ENCODE measurements at regions not wholly inside any gene's neighbourhood (a gene's known extent, or its start where the extent isn't known, plus 50 kb on each side); places are given as distances from the start of the nearest gene placed in this dataset.

- no TSS peak for BruUV-seq (replicated peaks)
- Mint-ChIP-seq H3K9me3 (ENCODE audit: low read depth, unreplicated experiment) (peaks cover 17% of the 10 kb centered on the region), H3K27me3 (ENCODE audit: unreplicated experiment) (no peaks in the 10 kb centered on the region), H3K4me3 (ENCODE audit: low read depth, unreplicated experiment) (no peak overlapping the region), H3K27ac (ENCODE audit: unreplicated experiment) (no peak overlapping the region), H3K36me3 (ENCODE audit: insufficient read depth, unreplicated experiment) (no peaks in the 10 kb centered on the region), H3K4me1 (ENCODE audit: low read depth, unreplicated experiment) (peaks cover 19% of the 10 kb centered on the region)
- intact Hi-C loops (cut with micrococcal nuclease; ENCODE audit: unreplicated experiment): no loop called here
- DNase-seq: no peak
- TF ChIP-seq CTCF (IDR thresholded peaks at IDR 0.05; ENCODE audit: unreplicated experiment): no peak
- CTCF ChIA-PET: no interaction called here
Observed at GRCh38 chr5:163362840-163363371, 74.5 kb upstream of the CCNG1 start.

DNA sequence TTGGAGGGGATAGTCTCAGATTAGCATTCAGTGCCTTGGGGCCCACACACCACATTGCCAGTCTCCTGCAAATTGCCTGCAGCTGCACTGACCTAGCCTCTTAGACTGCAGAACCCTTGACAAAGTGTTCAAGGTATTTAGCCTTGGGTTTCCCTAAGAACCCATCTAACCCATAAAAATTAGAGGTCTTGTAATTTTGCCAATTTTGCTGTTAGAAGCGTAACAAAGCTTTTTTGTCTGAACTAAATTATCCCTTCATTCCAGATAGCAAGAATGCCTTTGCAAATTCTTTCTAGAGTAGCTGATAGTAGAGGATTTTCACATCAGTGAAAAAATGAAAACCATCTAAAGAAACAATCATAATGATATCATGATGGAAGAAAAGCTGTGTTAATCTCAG, 74.0 kb upstream of the CCNG1 start:
- CTCF ChIA-PET: interaction anchor here (0.6 kb wide), 1 partner anchor 38 kb away, joined by 3 read pairs; no protein-coding TSS in a partner anchor
- no peak overlapping the region for H3K27ac Mint-ChIP-seq (ENCODE audit: unreplicated experiment)

DNA sequence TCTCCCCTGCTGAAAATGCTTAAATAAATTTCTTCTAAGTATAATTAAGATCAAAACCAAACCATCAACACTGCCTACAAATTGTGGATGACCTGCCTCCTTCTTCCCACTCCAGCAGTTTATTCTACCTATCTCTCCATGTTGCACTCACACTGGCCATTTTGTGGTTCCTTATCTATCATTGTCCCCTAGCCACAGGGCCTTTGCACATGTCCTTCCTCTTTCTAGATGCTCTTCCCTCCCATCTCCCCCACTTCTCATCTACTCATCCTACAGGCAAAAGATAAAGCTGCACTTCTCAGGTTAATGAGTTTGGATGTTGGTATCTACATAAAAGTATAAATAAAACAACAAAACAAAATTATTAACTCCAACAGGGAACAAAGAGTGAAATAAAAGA, 70.6 kb upstream of the CCNG1 start:
- peaks cover 17% of the 10 kb centered on the region for H3K9me3 Mint-ChIP-seq (ENCODE audit: low read depth, unreplicated experiment)
- intact Hi-C loops (cut with micrococcal nuclease; ENCODE audit: unreplicated experiment): no loop called here
- DNase-seq: no peak
- H3K27me3 Mint-ChIP-seq (ENCODE audit: unreplicated experiment): no peaks in the 10 kb centered on the region
- H3K4me1 Mint-ChIP-seq (ENCODE audit: low read depth, unreplicated experiment): peaks cover 23% of the 10 kb centered on the region
- H3K4me3 Mint-ChIP-seq (ENCODE audit: low read depth, unreplicated experiment): no peak overlapping the region
- CTCF ChIA-PET: interaction anchor here (0.6 kb wide), 1 partner anchor 60 kb away, joined by 3 read pairs; no protein-coding TSS in a partner anchor
- BruUV-seq (replicated peaks): no TSS peak
- H3K36me3 Mint-ChIP-seq (ENCODE audit: insufficient read depth, unreplicated experiment): no peaks in the 10 kb centered on the region
- no peak for TF ChIP-seq CTCF (IDR thresholded peaks at IDR 0.05; ENCODE audit: unreplicated experiment)
- H3K27ac Mint-ChIP-seq (ENCODE audit: unreplicated experiment): no peak overlapping the region

More for the DNA sequence above, 74.0 kb upstream of the CCNG1 start:
- Mint-ChIP-seq H3K4me3 (ENCODE audit: low read depth, unreplicated experiment) (no peak overlapping the region), H3K36me3 (ENCODE audit: insufficient read depth, unreplicated experiment) (no peaks in the 10 kb centered on the region), H3K27me3 (ENCODE audit: unreplicated experiment) (no peaks in the 10 kb centered on the region), H3K4me1 (ENCODE audit: low read depth, unreplicated experiment) (peaks cover 19% of the 10 kb centered on the region), H3K9me3 (ENCODE audit: low read depth, unreplicated experiment) (peaks cover 17% of the 10 kb centered on the region)
- no TSS peak for BruUV-seq (replicated peaks)
- no peak for TF ChIP-seq CTCF (IDR thresholded peaks at IDR 0.05; ENCODE audit: unreplicated experiment)
- intact Hi-C loops (cut with micrococcal nuclease; ENCODE audit: unreplicated experiment): no loop called here
- DNase-seq: no peak

GRCh38 chr5:163369776-163370385, 67.5 kb upstream of the CCNG1 start:
- Mint-ChIP-seq H3K27me3 (ENCODE audit: unreplicated experiment) (no peaks in the 10 kb centered on the region), H3K36me3 (ENCODE audit: insufficient read depth, unreplicated experiment) (no peaks in the 10 kb centered on the region), H3K9me3 (ENCODE audit: low read depth, unreplicated experiment) (peaks cover 8% of the 10 kb centered on the region), H3K27ac (ENCODE audit: unreplicated experiment) (no peak overlapping the region), H3K4me1 (ENCODE audit: low read depth, unreplicated experiment) (peaks cover 29% of the 10 kb centered on the region), H3K4me3 (ENCODE audit: low read depth, unreplicated experiment) (no peak overlapping the region)
- CTCF ChIA-PET: no interaction called here
- no TSS peak for BruUV-seq (replicated peaks)
- intact Hi-C loops (cut with micrococcal nuclease; ENCODE audit: unreplicated experiment): no loop called here
- no peak for TF ChIP-seq CTCF (IDR thresholded peaks at IDR 0.05; ENCODE audit: unreplicated experiment)
- no peak for DNase-seq

All from Calu3 (cell line).